CD4-positive, alpha-beta T cell (primary cell): ENCODE measurements at regions not wholly inside any gene's neighbourhood (a gene's known extent, or its start where the extent isn't known, plus 50 kb on each side); places are given as distances from the start of the nearest gene placed in this dataset.

ENCODE experiments used
- ATAC-seq: fragments of 200-7000 bp; cut with Tn5 transposase; one replicate; pipeline ENCODE4 v1.10.0; 2022; ENCODE audit warnings: mild to moderate bottlenecking; ENCODE audit not compliant: poor library complexity
- CTCF ChIA-PET: fragments of 350-600 bp; sonication (Branson Sonifier 250); formaldehyde crosslinking; loops from one replicate; lab custom pipeline; 2021; ENCODE audit warnings: antibody characterized with exemption, inconsistent platforms; lab: Charles Lee
- POLR2A ChIA-PET: fragments of 350-600 bp; sonication (Branson Sonifier 250); formaldehyde crosslinking; loops from one replicate; lab custom pipeline; 2021; ENCODE audit warnings: antibody characterized with exemption, inconsistent platforms; lab: Charles Lee
- DNase-seq, 14 experiments: peaks; one replicate each; pipeline ENCODE4 v3.0.0-alpha.2; 2013 to 2020; ENCODE audit warnings: mixed read lengths in 2 of 14
- H3K27ac ChIP-seq, 2 donors: one replicate each; pipeline versions ENCODE4 v1.5.1 to v1.7.0; 2013; ENCODE audit warnings: low read length in 2 of 2, low read depth in 1 of 2, mild to moderate bottlenecking in 1 of 2
- H3K27me3 ChIP-seq, 2 experiments: 1 replicate in 1 of 2; 2 replicates in 1 of 2; pipeline versions ENCODE4 v1.6.1 to v1.7.0; 2013; ENCODE audit warnings: low read length in 2 of 2, control low read depth in 1 of 2, mild to moderate bottlenecking in 1 of 2, moderate library complexity in 1 of 2; ENCODE audit not compliant: insufficient read depth in 2 of 2, control insufficient read depth in 1 of 2
- H3K36me3 ChIP-seq: one replicate; pipeline ENCODE4 v1.6.1; 2013; ENCODE audit warnings: low read length, control low read depth; ENCODE audit not compliant: insufficient read depth
- H3K4me1 ChIP-seq: one replicate; pipeline ENCODE4 v1.6.1; 2013; ENCODE audit warnings: low read length, control low read depth; ENCODE audit not compliant: insufficient read depth
- H3K4me3 ChIP-seq: one replicate; pipeline ENCODE4 v1.5.1; 2013; ENCODE audit warnings: mild to moderate bottlenecking, low read length, moderate library complexity
- H3K9me3 ChIP-seq, 2 experiments: 1 replicate in 1 of 2; 2 replicates in 1 of 2; pipeline versions ENCODE4 v1.6.1 to v1.7.0; 2013; ENCODE audit warnings: low read length in 2 of 2, mild to moderate bottlenecking in 2 of 2, control low read depth in 1 of 2, moderate library complexity in 1 of 2; ENCODE audit not compliant: control insufficient read depth in 1 of 2, insufficient read depth in 1 of 2
- H3K27ac Mint-ChIP-seq: one replicate; pipeline ENCODE4 v1.8.0; 2020; ENCODE audit warnings: mixed read lengths
- H3K27me3 Mint-ChIP-seq: one replicate; pipeline ENCODE4 v1.8.0; 2021; ENCODE audit warnings: mixed read lengths
- H3K36me3 Mint-ChIP-seq: one replicate; pipeline ENCODE4 v1.8.0; 2021; ENCODE audit warnings: low read depth, mixed read lengths
- H3K4me1 Mint-ChIP-seq: one replicate; pipeline ENCODE4 v1.8.0; 2021; ENCODE audit warnings: low read depth, mixed read lengths
- H3K4me3 Mint-ChIP-seq: one replicate; pipeline ENCODE4 v1.8.0; 2020; ENCODE audit warnings: mild to moderate bottlenecking, mixed read lengths
- H3K9me3 Mint-ChIP-seq: one replicate; pipeline ENCODE4 v1.8.0; 2020; ENCODE audit warnings: mixed read lengths
- intact Hi-C, 2 experiments: fragments of 100-400 bp; cut with DNase I in 1 of 2; cut with micrococcal nuclease in 1 of 2; formaldehyde crosslinking; loops; one replicate each; pipeline versions ENCODE4 v1.15.1 to v1.9.0; 2023 to 2025; cut with DNase I, micrococcal nuclease
- TF ChIP-seq, protein P1 (sequence below): fragments of 200-600 bp; IDR thresholded peaks from one replicate; pipeline ENCODE4 v1.8.0; 2022; ENCODE audit warnings: antibody characterized with exemption, mild to moderate bottlenecking

DNA sequence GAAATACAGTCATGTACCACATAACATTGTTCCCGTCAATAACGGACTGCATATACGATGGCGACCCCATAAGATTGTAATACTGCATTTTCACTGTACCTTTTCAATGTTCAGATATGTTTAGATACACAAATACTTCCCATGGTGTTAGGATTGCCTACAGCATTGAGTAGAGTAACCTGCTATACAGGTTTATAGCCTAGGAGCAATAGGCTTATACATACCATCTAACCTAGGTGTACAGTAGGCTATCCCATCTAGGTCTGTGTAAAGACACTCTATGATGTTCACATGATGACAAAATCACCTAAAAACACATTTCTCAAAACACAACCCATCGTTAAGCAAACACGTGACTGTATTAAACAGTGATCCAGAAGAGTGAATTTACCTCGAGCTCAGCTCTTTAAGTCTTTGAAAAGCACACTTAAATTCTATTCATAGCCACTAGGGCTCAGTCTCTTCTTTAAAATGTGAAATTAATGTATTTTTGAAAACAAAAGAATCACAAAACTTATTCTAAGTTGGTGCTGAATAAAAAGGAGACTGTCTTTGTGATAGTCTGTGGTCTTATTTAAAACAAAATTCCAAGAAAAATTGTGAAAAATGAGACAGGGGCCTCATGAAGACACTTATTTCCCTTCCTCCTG lies 239.1 kb upstream of the ARID2 start:
- Mint-ChIP-seq H3K4me1 (no peaks in the 10 kb centered on the region), H3K27me3 (no peaks in the 10 kb centered on the region), H3K4me3 (no peak overlapping the region), H3K9me3 (peaks cover 4% of the 10 kb centered on the region), H3K36me3 (no peaks in the 10 kb centered on the region), H3K27ac (no peak overlapping the region)
- TF ChIP-seq, protein P1, sequence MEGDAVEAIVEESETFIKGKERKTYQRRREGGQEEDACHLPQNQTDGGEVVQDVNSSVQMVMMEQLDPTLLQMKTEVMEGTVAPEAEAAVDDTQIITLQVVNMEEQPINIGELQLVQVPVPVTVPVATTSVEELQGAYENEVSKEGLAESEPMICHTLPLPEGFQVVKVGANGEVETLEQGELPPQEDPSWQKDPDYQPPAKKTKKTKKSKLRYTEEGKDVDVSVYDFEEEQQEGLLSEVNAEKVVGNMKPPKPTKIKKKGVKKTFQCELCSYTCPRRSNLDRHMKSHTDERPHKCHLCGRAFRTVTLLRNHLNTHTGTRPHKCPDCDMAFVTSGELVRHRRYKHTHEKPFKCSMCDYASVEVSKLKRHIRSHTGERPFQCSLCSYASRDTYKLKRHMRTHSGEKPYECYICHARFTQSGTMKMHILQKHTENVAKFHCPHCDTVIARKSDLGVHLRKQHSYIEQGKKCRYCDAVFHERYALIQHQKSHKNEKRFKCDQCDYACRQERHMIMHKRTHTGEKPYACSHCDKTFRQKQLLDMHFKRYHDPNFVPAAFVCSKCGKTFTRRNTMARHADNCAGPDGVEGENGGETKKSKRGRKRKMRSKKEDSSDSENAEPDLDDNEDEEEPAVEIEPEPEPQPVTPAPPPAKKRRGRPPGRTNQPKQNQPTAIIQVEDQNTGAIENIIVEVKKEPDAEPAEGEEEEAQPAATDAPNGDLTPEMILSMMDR: no peak
- H3K27me3 ChIP-seq: no peaks in the 10 kb centered on the region
- no peaks in the 10 kb centered on the region for H3K9me3 ChIP-seq
- intact Hi-C loops: no loop called here
- no peak overlapping the region for H3K27ac ChIP-seq
- DNase-seq: no peak
- CTCF ChIA-PET: no interaction called here
- no peaks in the 10 kb centered on the region for H3K4me1 ChIP-seq
- no peak overlapping the region for H3K4me3 ChIP-seq
- ATAC-seq: no peak
- no peaks in the 10 kb centered on the region for H3K36me3 ChIP-seq
- POLR2A ChIA-PET: no interaction called here

DNA sequence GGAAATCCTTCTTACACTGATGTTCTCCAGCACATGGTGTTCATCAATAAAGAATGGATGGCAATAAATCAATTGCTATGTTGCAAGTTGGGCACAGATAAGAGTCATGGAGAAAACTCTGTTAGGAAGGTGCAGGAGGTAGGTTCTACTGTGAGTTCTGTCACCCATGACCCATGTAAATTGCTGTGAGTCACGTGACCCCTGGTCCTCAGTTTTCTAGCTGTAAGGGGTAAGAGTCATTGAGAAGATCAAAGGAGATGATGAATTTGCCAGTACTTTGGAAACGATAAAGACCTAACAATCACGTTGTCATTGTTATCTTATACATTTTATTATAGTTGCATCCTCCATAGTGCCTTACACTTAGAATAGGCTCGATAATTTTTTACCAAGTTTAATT lies 235.2 kb upstream of the ARID2 start:
- Histone ChIP-seq H3K27me3 (no peaks in the 10 kb centered on the region), H3K9me3 (no peaks in the 10 kb centered on the region), H3K4me1 (no peaks in the 10 kb centered on the region), H3K27ac (no peak overlapping the region), H3K36me3 (no peaks in the 10 kb centered on the region), H3K4me3 (no peak overlapping the region)
- intact Hi-C loops: no loop called here
- Mint-ChIP-seq H3K27me3 (no peaks in the 10 kb centered on the region), H3K36me3 (no peaks in the 10 kb centered on the region), H3K4me3 (no peak overlapping the region), H3K4me1 (no peaks in the 10 kb centered on the region), H3K27ac (no peak overlapping the region), H3K9me3 (peaks cover 4% of the 10 kb centered on the region)
- POLR2A ChIA-PET: no interaction called here
- TF ChIP-seq, protein P1: no peak
- ATAC-seq (no peak), DNase-seq (no peak)
- CTCF ChIA-PET: no interaction called here

DNA sequence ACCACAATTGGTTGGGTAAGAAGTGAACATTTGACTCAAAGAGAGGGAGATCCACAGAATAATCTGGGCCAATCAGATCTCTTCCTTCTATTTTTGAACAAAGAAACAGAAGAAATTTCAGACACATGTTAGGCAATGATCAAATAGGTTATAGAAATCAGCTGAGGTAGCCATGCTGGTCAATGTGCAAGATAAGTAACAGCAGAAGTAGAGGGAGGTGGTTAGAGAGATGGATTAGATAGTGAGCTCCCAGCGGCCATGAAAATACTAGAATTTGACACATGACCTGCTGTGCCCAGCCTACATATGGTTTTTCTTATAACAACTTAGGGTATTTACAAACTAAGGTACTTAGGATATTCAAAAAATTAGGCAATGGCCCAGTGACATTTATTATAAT lies 230.9 kb upstream of the ARID2 start:
- Histone ChIP-seq H3K27ac (no peak overlapping the region), H3K27me3 (no peaks in the 10 kb centered on the region), H3K4me3 (no peak overlapping the region), H3K9me3 (no peaks in the 10 kb centered on the region), H3K4me1 (no peaks in the 10 kb centered on the region), H3K36me3 (no peaks in the 10 kb centered on the region)
- H3K27me3 Mint-ChIP-seq: no peaks in the 10 kb centered on the region
- no peak overlapping the region for H3K4me3 Mint-ChIP-seq
- ChIA-PET POLR2A (no interaction called here), CTCF (no interaction called here)
- intact Hi-C loops: no loop called here
- H3K9me3 Mint-ChIP-seq: no peaks in the 10 kb centered on the region
- H3K36me3 Mint-ChIP-seq: no peaks in the 10 kb centered on the region
- TF ChIP-seq, protein P1: no peak
- DNase-seq: peak in 1 of 14 experiments; percentile 13
- no peak for ATAC-seq
- H3K27ac Mint-ChIP-seq: no peak overlapping the region
- no peaks in the 10 kb centered on the region for H3K4me1 Mint-ChIP-seq
